SW 1271 (cell line): ENCODE measurements at regions not wholly inside any gene's neighbourhood (a gene's known extent, or its start where the extent isn't known, plus 50 kb on each side); places are given as distances from the start of the nearest gene placed in this dataset.

Experiments used
- DNase-seq, 2 experiments: peaks; one replicate each; lab custom pipeline; 2025; lab: John Stamatoyannopoulos, UW

- DNase-seq = no peak
Measured at GRCh38 chr11:27907091-27907490, 200.9 kb downstream of the KIF18A start.

DNA sequence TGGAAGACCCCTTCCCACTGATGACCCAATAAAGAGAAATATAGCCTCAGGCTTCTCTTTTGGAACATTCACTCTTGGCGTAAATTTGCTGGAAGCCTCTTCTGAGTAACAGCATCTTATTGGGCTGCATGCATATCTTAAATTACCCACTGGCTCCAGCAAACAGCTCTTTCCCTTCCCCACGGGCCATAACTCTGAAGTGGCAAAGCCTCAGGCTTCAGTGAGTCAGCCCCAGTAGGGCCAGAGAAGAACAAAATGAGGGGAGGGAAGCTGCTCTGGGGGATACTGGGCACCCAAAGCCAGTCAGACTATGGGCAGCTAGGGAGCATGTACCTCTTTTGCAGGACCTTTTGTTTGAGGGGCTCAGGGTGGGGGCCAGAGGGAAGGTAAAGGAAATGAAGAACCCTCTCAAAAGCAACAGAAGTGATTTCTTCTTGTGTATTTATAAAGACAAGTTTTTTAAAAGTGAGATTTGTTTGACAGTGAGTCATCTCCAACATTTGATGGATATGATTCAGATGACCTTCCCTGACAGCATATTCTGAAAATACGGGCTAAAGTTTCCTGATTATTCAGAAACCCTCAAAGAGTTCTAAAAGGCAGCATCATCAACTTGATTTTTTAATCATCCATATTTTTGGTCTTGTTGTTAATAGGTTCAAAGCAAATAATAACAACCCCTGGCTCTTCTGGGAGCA, 203.4 kb downstream of the KIF18A start:
- no peak for DNase-seq

DNA sequence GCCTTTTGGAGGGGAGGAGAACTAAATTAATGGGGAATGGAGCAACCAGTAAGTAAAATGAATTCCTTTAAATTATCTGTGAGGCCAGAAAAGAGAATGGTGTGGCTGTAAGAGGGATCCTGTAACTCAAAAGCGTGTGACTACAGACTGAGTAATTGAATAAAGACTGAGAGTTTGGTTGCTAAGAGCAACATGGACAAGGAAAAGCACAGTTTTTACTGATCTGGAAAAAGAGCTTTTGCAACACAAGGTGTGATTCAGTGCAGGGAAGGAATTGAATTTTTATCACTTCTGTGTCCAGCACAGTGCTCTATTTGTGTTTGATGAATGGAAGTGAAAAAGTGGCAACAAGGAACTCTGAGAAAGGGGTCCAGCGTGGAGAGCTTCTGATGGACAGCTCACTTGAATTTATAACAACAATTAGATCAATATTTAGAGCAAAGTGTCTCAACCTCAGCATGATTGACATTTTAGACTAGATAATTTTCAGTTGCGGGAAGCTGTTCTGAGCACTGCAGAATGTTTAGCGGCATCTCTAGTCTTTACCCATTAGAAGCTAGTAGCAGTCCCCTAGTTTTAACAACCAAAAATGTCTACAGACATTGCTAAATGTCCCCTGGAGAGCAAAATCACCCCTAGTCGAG, 202.8 kb upstream of the BDNF start:
- DNase-seq = no peak

- no peak for DNase-seq
Measured at GRCh38 chr11:27898166-27898565, 197.9 kb upstream of the BDNF start.

DNA sequence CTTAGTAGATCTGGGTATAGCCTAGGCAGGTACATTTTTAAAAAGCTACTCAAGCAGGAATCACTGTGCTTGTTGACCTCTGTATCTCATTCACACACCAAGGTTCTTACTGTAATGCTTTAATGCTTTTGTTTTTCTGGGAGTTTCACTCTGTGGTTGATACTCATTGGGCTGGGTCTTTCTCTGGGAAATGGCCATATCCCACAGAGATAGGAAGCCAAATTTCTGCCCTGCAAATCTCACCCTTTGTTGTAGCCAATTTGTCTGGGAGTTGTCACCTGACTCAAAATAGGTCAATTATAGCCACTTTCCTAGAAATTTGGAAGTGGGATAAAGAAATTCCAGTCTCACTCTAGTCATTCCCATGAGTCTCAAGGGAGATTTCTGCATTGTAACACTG, 195.8 kb upstream of the BDNF start:
- DNase-seq = no peak

DNA sequence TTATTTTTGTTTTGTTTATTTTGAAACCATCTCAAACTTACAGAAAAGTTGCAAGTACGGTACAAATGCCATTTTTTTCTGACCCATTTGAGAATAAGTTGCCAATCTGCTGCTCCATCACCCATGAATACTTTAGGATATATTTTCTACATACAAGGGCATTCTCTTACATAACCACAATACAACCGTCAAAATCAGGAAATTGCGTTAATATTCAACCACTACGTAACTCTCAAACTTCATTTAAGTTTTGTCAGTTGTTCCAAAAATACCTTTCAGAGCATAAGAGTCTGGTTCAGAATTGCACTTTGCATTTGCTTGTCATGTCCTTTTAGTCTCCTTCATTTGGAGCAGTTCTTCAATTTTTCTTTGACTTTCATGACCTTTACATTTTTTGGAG, 194.3 kb upstream of the BDNF start:
- DNase-seq = no peak

DNA sequence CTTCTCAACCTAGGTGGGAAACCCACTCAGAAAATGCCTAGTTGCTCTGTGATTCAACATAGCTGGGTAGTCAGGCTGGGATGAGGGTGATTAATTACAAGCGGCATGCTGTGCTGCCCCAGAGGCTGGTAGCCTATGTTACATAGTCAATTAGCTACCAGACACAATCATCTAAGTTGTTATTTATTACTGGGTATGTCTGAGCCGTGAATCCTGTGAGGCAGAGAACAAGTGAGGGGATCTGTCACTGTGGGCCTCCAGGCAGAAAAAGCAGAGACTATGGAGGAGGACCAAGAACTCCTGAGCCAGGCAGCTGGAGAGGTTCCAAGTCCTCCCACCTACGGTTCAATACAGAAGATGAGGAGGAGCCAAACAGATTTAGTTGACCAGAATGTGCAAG, 186.6 kb upstream of the BDNF start:
- DNase-seq = no peak

DNA sequence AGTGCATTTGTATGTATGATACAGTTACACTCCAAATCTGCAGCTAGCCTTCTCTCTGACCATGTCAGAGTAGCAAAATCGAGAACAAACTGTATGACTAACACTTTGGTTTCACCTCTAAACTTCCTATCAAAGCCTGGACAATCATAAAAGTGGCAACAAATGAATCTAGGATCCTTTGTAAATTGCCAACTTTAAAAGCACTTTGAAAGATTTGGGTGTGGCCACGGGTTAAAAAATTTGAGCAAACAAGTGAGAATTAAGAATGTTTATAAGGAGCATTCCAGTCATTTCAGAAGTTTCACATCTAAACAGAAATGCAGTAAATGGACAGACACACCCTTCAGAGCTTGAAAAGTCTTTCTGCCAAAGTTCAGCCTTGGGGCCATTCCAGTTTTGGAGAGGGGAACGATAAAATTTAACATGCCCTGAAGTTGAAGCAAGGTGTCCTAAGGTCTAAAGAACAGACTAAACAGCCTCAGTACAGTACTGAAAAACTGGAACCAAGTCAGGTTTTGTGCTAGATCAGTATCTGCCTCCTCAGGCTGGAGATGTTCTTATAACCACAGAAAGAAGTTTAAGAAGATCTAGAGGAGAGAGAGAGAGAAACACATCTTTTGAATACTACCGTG, 181.9 kb upstream of the BDNF start:
- no peak for DNase-seq

- no peak for DNase-seq
Measured at GRCh38 chr11:27875831-27876775, 175.8 kb upstream of the BDNF start.

DNA sequence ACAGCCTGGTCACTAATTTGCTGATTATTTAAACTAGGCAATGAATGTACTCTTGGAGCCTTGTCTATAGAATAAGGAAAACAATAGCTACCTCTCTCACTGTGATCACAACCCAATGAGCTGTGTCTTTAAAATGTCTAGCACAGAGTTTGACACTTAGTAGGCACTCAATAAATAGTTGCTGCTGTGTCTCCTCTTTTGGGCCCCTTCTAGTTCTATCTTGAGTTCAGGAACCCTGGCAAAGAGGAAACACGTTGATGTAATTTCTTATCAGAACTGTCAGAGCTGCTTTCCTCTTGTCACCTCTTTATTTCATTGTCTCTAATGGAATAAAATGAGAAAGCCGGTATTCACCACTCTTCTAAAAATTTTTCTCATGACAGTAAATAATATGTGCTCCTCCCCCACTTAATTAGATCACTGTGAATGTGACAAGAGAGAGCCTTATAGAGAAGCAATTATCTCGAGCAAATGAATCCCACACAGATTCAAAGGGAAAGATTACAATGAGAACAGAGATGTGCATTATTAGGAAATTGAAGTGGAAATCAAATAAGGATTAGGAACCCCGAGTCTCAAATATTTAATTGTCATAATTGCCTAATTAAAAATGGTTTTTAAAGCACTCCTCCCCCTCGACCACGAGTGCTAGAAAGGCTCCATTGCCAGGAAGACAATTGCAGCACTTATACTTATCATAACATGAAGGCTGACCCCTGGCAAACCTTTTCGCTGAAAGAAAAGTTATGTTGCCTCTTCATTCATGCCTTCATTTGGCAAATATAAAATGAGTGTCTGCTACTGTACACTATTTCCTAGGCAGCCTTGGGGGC, 175.0 kb upstream of the BDNF start:
- no peak for DNase-seq

GRCh38 chr11:27873664-27874063, 173.4 kb upstream of the BDNF start:
- no peak for DNase-seq

DNA sequence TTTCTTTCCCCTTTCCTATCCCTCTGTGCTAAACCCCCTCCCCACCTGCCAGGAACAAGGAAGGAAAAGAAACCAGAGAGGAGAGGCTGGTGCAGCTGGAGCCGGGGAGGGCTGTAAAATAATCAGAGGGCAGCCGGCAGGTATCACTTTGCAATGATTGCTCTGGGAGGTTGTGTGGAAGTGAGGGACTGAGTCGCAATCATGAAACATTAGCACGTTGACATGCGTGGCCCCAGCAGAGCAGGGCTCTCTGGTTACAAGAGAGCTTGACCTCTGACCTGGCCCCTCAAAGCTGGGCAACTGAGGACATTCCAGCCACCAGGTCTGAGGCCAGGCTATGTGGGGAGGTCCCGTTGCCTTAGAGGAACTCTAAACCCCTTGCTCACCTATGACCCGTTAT, 170.8 kb upstream of the BDNF start:
- no peak for DNase-seq

DNA sequence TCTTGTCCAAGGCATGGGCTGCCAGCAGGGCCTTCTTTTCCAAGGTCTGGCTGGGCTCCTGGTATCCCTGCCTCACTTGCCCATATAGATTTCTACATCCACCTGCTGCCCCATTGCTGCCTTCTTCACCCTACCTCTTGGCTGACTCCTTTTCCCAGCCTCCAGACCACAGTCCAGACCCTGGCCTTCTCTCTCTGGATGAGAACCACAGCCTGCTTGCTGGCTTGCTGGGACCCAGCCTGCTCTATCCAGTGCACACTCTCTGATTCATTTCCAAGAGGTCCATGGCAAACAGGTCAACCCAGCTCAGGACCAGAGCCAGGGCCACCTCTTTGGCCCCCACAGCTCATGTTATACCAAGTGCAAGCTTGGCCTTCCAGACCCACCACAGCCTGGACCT, 169.4 kb upstream of the BDNF start:
- no peak for DNase-seq

GRCh38 chr11:27868709-27869108, 168.5 kb upstream of the BDNF start:
- no peak for DNase-seq

GRCh38 chr11:27868226-27868625, 168.0 kb upstream of the BDNF start:
- DNase-seq = no peak

DNA sequence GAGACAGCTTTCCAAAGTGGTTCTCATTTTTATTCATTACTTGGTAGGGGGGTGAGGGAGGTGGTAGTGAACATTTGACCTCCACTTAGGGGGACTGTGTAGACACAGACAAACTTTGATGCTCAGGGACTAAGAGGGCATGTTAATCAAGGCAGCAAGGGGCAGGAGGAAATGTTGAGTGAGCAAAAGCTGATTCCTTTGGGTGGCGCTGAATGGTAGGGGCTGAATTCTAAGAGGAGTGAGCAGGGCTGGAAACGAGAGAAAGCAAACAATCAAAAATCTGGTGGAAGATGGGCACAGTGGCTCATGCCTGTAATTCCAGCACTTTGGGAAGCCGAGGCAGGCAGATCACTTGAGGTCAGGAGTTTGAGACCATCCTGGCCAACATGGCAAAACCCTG, 164.8 kb upstream of the BDNF start:
- no peak for DNase-seq

GRCh38 chr11:27864611-27865010, 164.4 kb upstream of the BDNF start:
- DNase-seq = no peak

- no peak for DNase-seq
Measured at GRCh38 chr11:27864091-27864491, 163.8 kb upstream of the BDNF start.

- DNase-seq = no peak
Measured at GRCh38 chr11:27863637-27864036, 163.4 kb upstream of the BDNF start.

GRCh38 chr11:27861706-27862430, 161.6 kb upstream of the BDNF start:
- DNase-seq = peak in 1 of 2 experiments; percentile 15

GRCh38 chr11:27860811-27861210, 160.6 kb upstream of the BDNF start:
- no peak for DNase-seq
